ENCODE measurements at regions not wholly inside any gene's neighbourhood (a gene's known extent, or its start where the extent isn't known, plus 50 kb on each side); places are given as distances from the start of the nearest gene placed in this dataset.
A peak's percentile ranks its signal among the peaks of the same experiment; 100 is the strongest.

- H3K4me3 ChIP-seq = no peak overlapping the region
- no peaks in the 10 kb centered on the region for H3K9me3 ChIP-seq
- no peaks in the 10 kb centered on the region for H3K36me3 ChIP-seq (ENCODE audit: low read depth, missing control alignments)
- TF ChIP-seq POLR2A (IDR thresholded peaks at IDR 0.05) (no peak), CTCF (IDR thresholded peaks at IDR 0.05) (no peak)
- no peak for DNase-seq
- intact Hi-C loops (cut with DNase I; ENCODE audit: low total_unique reads) = loop anchor here (5.0 kb wide), 1 partner anchor 199 kb away; no protein-coding TSS in a partner anchor
- no peaks in the 10 kb centered on the region for H3K27me3 ChIP-seq
- peak overlapping the region in 1 of 2 donors; percentile 80 for H3K27ac ChIP-seq
- H3K4me1 ChIP-seq = peaks cover 17% of the 10 kb centered on the region
- WGBS, 2 donors = 54 to 58% methylated on average over 6 of the region's 6 CpGs
Observed at GRCh38 chr3:4897765-4898453, 81.3 kb upstream of the BHLHE40 start.

- Histone ChIP-seq H3K4me1 (peaks cover 17% of the 10 kb centered on the region), H3K4me3 (no peak overlapping the region), H3K9me3 (no peaks in the 10 kb centered on the region), H3K27me3 (no peaks in the 10 kb centered on the region), H3K27ac (peak overlapping the region in 1 of 2 donors; percentile 80), H3K36me3 (ENCODE audit: low read depth, missing control alignments) (no peaks in the 10 kb centered on the region)
- no peak for DNase-seq
- intact Hi-C loops (cut with DNase I; ENCODE audit: low total_unique reads) = loop anchor here (5.0 kb wide), 1 partner anchor 199 kb away; no protein-coding TSS in a partner anchor
- TF ChIP-seq POLR2A (IDR thresholded peaks at IDR 0.05) (no peak), CTCF (IDR thresholded peaks at IDR 0.05) (no peak)
- WGBS, 2 donors = 62 to 65% methylated on average over 6 of the region's 6 CpGs
Observed at GRCh38 chr3:4898454-4899313, 80.6 kb upstream of the BHLHE40 start.

GRCh38 chr3:4899710-4900109 is 79.5 kb upstream of the BHLHE40 start:
- DNase-seq = peak; percentile 77
- 44 to 52% methylated on average over 6 of the region's 6 CpGs for WGBS, 2 donors

GRCh38 chr3:4900298-4900697 is 78.9 kb upstream of the BHLHE40 start:
- peak overlapping the region; percentile 41 to 80 for H3K27ac ChIP-seq

More at GRCh38 chr3:4899710-4900109, 79.5 kb upstream of the BHLHE40 start:
- Histone ChIP-seq H3K4me3 (no peak overlapping the region), H3K36me3 (ENCODE audit: low read depth, missing control alignments) (no peaks in the 10 kb centered on the region), H3K27ac (peak overlapping the region; percentile 41 to 80), H3K9me3 (no peaks in the 10 kb centered on the region), H3K4me1 (peaks cover 17% of the 10 kb centered on the region), H3K27me3 (no peaks in the 10 kb centered on the region)
- TF ChIP-seq POLR2A (IDR thresholded peaks at IDR 0.05) = no peak
- no peak for TF ChIP-seq CTCF (IDR thresholded peaks at IDR 0.05)
- intact Hi-C loops (cut with DNase I; ENCODE audit: low total_unique reads) = loop anchor here (5.0 kb wide), 1 partner anchor 198 kb away; no protein-coding TSS in a partner anchor

More at GRCh38 chr3:4900298-4900697, 78.9 kb upstream of the BHLHE40 start:
- no peak for TF ChIP-seq CTCF (IDR thresholded peaks at IDR 0.05)
- no peak for TF ChIP-seq POLR2A (IDR thresholded peaks at IDR 0.05)
- H3K9me3 ChIP-seq = no peaks in the 10 kb centered on the region
- no peak for DNase-seq
- H3K4me1 ChIP-seq = peaks cover 17% of the 10 kb centered on the region
- intact Hi-C loops (cut with DNase I; ENCODE audit: low total_unique reads) = no loop called here
- H3K4me3 ChIP-seq = no peak overlapping the region
- 83 to 86% methylated on average over 4 of the region's 4 CpGs for WGBS, 2 donors
- no peaks in the 10 kb centered on the region for H3K36me3 ChIP-seq (ENCODE audit: low read depth, missing control alignments)
- H3K27me3 ChIP-seq = no peaks in the 10 kb centered on the region
